ENCODE measurements at regions not wholly inside any gene's neighbourhood (a gene's known extent, or its start where the extent isn't known, plus 50 kb on each side); places are given as distances from the start of the nearest gene placed in this dataset.

DNA sequence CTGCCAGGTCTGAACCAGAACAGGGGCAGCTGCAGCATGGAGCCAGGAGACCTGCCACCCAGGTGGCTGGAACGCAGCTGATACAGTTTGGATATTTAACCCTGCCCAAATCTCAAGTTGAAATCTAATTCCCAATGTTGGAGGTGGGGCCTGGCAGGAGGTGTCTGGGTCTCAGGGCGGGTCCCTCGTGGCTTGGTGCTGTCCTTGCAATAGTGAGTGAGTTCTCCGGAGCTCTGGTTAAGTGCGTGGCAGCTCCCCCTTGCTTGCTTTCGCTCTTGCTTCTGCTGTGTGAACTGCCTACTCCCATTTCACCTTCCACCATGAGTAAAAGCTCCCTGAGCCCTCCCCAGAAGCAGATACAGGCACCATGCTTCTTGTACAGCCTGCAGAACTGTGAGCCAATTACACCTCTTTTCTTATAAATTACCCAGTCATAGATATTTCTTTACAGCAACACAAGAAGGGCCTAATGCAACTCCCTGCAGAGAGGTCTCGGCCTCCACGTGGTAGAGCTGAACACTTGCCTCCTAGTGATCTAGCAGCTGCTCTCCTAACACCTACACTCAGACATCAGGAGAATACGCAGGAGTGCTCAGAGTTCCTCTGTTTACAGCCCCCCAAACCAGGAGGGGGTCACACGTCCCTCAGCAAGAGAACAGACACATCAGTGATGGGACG, 203.7 kb downstream of the CTTN start:
- H3K27me3 ChIP-seq (ENCODE audit: insufficient read depth, low read length, poor library complexity), result peaks cover 4% of the 10 kb centered on the region
- no peaks in the 10 kb centered on the region for H3K9me3 ChIP-seq (ENCODE audit: insufficient read depth, low read length, severe bottlenecking)
- no peak overlapping the region for H3K4me2 ChIP-seq (ENCODE audit: insufficient read depth, low read length)
- H3K27ac ChIP-seq (ENCODE audit: low read length), result no peak overlapping the region
- H3K36me3 ChIP-seq (ENCODE audit: insufficient read depth, low read length), result no peaks in the 10 kb centered on the region
- ATAC-seq (ENCODE audit: insufficient read depth, low read depth) (no peak), DNase-seq (no peak)
- TF ChIP-seq EZH2 (IDR thresholded peaks at IDR 0.05; ENCODE audit: borderline replicate concordance, low read depth, low read length, severe bottlenecking) (no peak), CTCF (IDR thresholded peaks at IDR 0.05; ENCODE audit: borderline replicate concordance, extremely low read depth, low read length, poor library complexity, severe bottlenecking) (no peak)
- no peak overlapping the region for H3K4me3 ChIP-seq (ENCODE audit: low read depth in 1 of 2, low read length in 2 of 2)
- no peak overlapping the region for H2AFZ ChIP-seq (ENCODE audit: low read depth, low read length)
- no peaks in the 10 kb centered on the region for H3K4me1 ChIP-seq (ENCODE audit: insufficient read depth, low read length)
- no peaks in the 10 kb centered on the region for H4K20me1 ChIP-seq (ENCODE audit: insufficient read depth, low read length)
- no peaks in the 10 kb centered on the region for H3K79me2 ChIP-seq (ENCODE audit: insufficient read depth, low read length)
- no peak overlapping the region for H3K9ac ChIP-seq (ENCODE audit: low read depth, low read length)

- Histone ChIP-seq H3K27ac (ENCODE audit: low read length) (no peak overlapping the region), H3K79me2 (ENCODE audit: insufficient read depth, low read length) (no peaks in the 10 kb centered on the region), H4K20me1 (ENCODE audit: insufficient read depth, low read length) (no peaks in the 10 kb centered on the region), H3K4me1 (ENCODE audit: insufficient read depth, low read length) (no peaks in the 10 kb centered on the region), H3K27me3 (ENCODE audit: insufficient read depth, low read length, poor library complexity) (no peaks in the 10 kb centered on the region), H2AFZ (ENCODE audit: low read depth, low read length) (no peak overlapping the region), H3K4me2 (ENCODE audit: insufficient read depth, low read length) (no peak overlapping the region), H3K9ac (ENCODE audit: low read depth, low read length) (no peak overlapping the region), H3K9me3 (ENCODE audit: insufficient read depth, low read length, severe bottlenecking) (no peaks in the 10 kb centered on the region), H3K4me3 (ENCODE audit: low read depth in 1 of 2, low read length in 2 of 2) (no peak overlapping the region), H3K36me3 (ENCODE audit: insufficient read depth, low read length) (no peaks in the 10 kb centered on the region)
- TF ChIP-seq CTCF (IDR thresholded peaks at IDR 0.05; ENCODE audit: borderline replicate concordance, extremely low read depth, low read length, poor library complexity, severe bottlenecking) (no peak), EZH2 (IDR thresholded peaks at IDR 0.05; ENCODE audit: borderline replicate concordance, low read depth, low read length, severe bottlenecking) (no peak)
- no peak for DNase-seq
- ATAC-seq (ENCODE audit: insufficient read depth, low read depth), result no peak
Observed at GRCh38 chr11:70603114-70603755, 204.9 kb downstream of the CTTN start.

- Histone ChIP-seq H3K27ac (ENCODE audit: low read length) (no peak overlapping the region), H3K79me2 (ENCODE audit: insufficient read depth, low read length) (no peaks in the 10 kb centered on the region), H3K27me3 (ENCODE audit: insufficient read depth, low read length, poor library complexity) (no peaks in the 10 kb centered on the region), H3K4me2 (ENCODE audit: insufficient read depth, low read length) (no peak overlapping the region), H3K9ac (ENCODE audit: low read depth, low read length) (no peak overlapping the region), H3K4me1 (ENCODE audit: insufficient read depth, low read length) (no peaks in the 10 kb centered on the region), H3K4me3 (ENCODE audit: low read depth in 1 of 2, low read length in 2 of 2) (no peak overlapping the region), H2AFZ (ENCODE audit: low read depth, low read length) (no peak overlapping the region), H3K36me3 (ENCODE audit: insufficient read depth, low read length) (no peaks in the 10 kb centered on the region), H4K20me1 (ENCODE audit: insufficient read depth, low read length) (no peaks in the 10 kb centered on the region), H3K9me3 (ENCODE audit: insufficient read depth, low read length, severe bottlenecking) (no peaks in the 10 kb centered on the region)
- DNase-seq, result no peak
- no peak for TF ChIP-seq EZH2 (IDR thresholded peaks at IDR 0.05; ENCODE audit: borderline replicate concordance, low read depth, low read length, severe bottlenecking)
- no peak for TF ChIP-seq CTCF (IDR thresholded peaks at IDR 0.05; ENCODE audit: borderline replicate concordance, extremely low read depth, low read length, poor library complexity, severe bottlenecking)
- no peak for ATAC-seq (ENCODE audit: insufficient read depth, low read depth)
Observed at GRCh38 chr11:70603756-70604211, 205.5 kb downstream of the CTTN start.
